Liver (tissue), 8 donors: ENCODE measurements at regions not wholly inside any gene's neighbourhood (a gene's known extent, or its start where the extent isn't known, plus 50 kb on each side); places are given as distances from the start of the nearest gene placed in this dataset.

Source experiments
- DNase-seq: peaks from one replicate; pipeline ENCODE4 v3.0.0-alpha.2; 2017; ENCODE audit warnings: low spot score
- H3K27ac ChIP-seq, 2 donors: one replicate each; pipeline ENCODE4 v1.7.0; 2013; ENCODE audit warnings: inconsistent platforms in 2 of 2, low read length in 2 of 2, control low read depth in 1 of 2, low read depth in 1 of 2, mild to moderate bottlenecking in 1 of 2
- H3K27me3 ChIP-seq, 4 donors: one replicate each; pipeline versions ENCODE4 v1.6.1 to v1.7.0; 2013; ENCODE audit warnings: low read length in 3 of 4, inconsistent platforms in 1 of 4, mild to moderate bottlenecking in 1 of 4, moderate library complexity in 1 of 4; ENCODE audit not compliant: control insufficient read depth in 4 of 4, insufficient read depth in 4 of 4
- H3K36me3 ChIP-seq, 4 donors: one replicate each; pipeline versions ENCODE4 v1.6.1 to v1.7.0; 2013; ENCODE audit warnings: low read length in 3 of 4, mild to moderate bottlenecking in 3 of 4, low read depth in 1 of 4, moderate library complexity in 1 of 4; ENCODE audit not compliant: control insufficient read depth in 4 of 4, insufficient read depth in 3 of 4
- H3K4me1 ChIP-seq, 4 donors: one replicate each; pipeline versions ENCODE4 v1.6.1 to v1.7.0; 2013; ENCODE audit warnings: low read length in 3 of 4, mild to moderate bottlenecking in 3 of 4, moderate library complexity in 1 of 4; ENCODE audit not compliant: control insufficient read depth in 4 of 4, insufficient read depth in 4 of 4
- H3K4me3 ChIP-seq, 3 donors: one replicate each; pipeline versions ENCODE4 v1.6.1 to v1.7.0; 2013; ENCODE audit warnings: low read length in 3 of 3, control low read depth in 1 of 3, low read depth in 1 of 3, mild to moderate bottlenecking in 1 of 3
- H3K9ac ChIP-seq, 2 donors: one replicate each; pipeline ENCODE4 v1.7.0; 2013; ENCODE audit warnings: low read length in 2 of 2, mild to moderate bottlenecking in 2 of 2, moderate library complexity in 2 of 2, control low read depth in 1 of 2, low read depth in 1 of 2
- H3K9me3 ChIP-seq, 4 donors: one replicate each; pipeline versions ENCODE4 v1.6.1 to v1.7.0; 2013; ENCODE audit warnings: low read length in 3 of 4; ENCODE audit not compliant: control insufficient read depth in 4 of 4
- EGR1 ChIP-seq, 2 donors: IDR thresholded peaks; 2 replicates each; pipeline ENCODE4 v1.6.1; 2016 to 2018; ENCODE audit warnings: antibody characterized with exemption in 2 of 2, low read depth in 2 of 2
- FOXA1 ChIP-seq: IDR thresholded peaks from 2 replicates; pipeline ENCODE4 v1.6.1; 2016; ENCODE audit warnings: antibody characterized with exemption
- FOXA2 ChIP-seq: IDR thresholded peaks from 2 replicates; pipeline ENCODE4 v1.6.1; 2016; ENCODE audit warnings: antibody characterized with exemption
- HNF4A ChIP-seq, 2 donors: conservative IDR thresholded peaks; 2 replicates each; pipeline ENCODE4 v1.6.1; 2016; ENCODE audit warnings: antibody characterized with exemption in 2 of 2, mild to moderate bottlenecking in 2 of 2
- HNF4G ChIP-seq: IDR thresholded peaks from 2 replicates; pipeline ENCODE4 v1.6.1; 2016; ENCODE audit warnings: antibody characterized with exemption
- JUND ChIP-seq, 2 donors: IDR thresholded peaks; 2 replicates each; pipeline ENCODE4 v1.6.1; 2016; ENCODE audit warnings: antibody characterized with exemption in 2 of 2
- NR2F2 ChIP-seq: IDR thresholded peaks from 2 replicates; pipeline ENCODE4 v1.6.1; 2016; ENCODE audit warnings: antibody characterized with exemption
- RAD21 ChIP-seq, 2 donors: IDR thresholded peaks; 2 replicates each; pipeline ENCODE4 v1.6.1; 2016; ENCODE audit warnings: antibody characterized with exemption in 2 of 2, mild to moderate bottlenecking in 2 of 2
- RXRA ChIP-seq, 2 donors: IDR thresholded peaks; 2 replicates each; pipeline ENCODE4 v1.6.1; 2017 to 2018; ENCODE audit warnings: antibody characterized with exemption in 2 of 2, mild to moderate bottlenecking in 1 of 2
- SP1 ChIP-seq: IDR thresholded peaks from 2 replicates; pipeline ENCODE4 v1.6.1; 2018; ENCODE audit warnings: antibody characterized with exemption, mild to moderate bottlenecking
- TAF1 ChIP-seq: conservative IDR thresholded peaks from 2 replicates; pipeline ENCODE4 v1.6.1; 2016; ENCODE audit warnings: antibody characterized with exemption, mild to moderate bottlenecking
- YY1 ChIP-seq: IDR thresholded peaks from 2 replicates; pipeline ENCODE4 v1.6.1; 2016; ENCODE audit warnings: antibody characterized with exemption, mild to moderate bottlenecking
- WGBS: extraction: QIAGEN DNeasy Blood & Tissue Kit; methylation state at CpG from one replicate; pipeline ENCODE4 v1.1.7; 2013; 5-methylcytosine and 5-hydroxymethylcytosine counted together
- TF ChIP-seq, protein P1 (sequence below): IDR thresholded peaks from 2 replicates; pipeline ENCODE4 v1.6.1; 2016; ENCODE audit warnings: antibody characterized with exemption
- TF ChIP-seq, protein P2 (sequence below): IDR thresholded peaks from 2 replicates; pipeline ENCODE4 v1.6.1; 2016; ENCODE audit warnings: antibody characterized with exemption, mild to moderate bottlenecking
- TF ChIP-seq, protein P3 (sequence below): IDR thresholded peaks from 2 replicates; pipeline ENCODE4 v1.6.1; 2016; ENCODE audit warnings: antibody characterized with exemption
- TF ChIP-seq, protein P4 (sequence below): fragments of 150-350 bp; IDR thresholded peaks from 2 replicates; pipeline ENCODE4 v1.5.1; 2017; ENCODE audit warnings: improper control_type of control experiment, low read depth, low read length; ENCODE audit not compliant: missing input control
- TF ChIP-seq, protein P5 (sequence below): IDR thresholded peaks from 2 replicates; pipeline ENCODE4 v1.6.1; 2016; ENCODE audit warnings: antibody characterized with exemption
- donor health status: healthy.
- donor health status: healthy.
- donor health status: healthy.
- donor health status: healthy.
- donor health status: healthy.

GRCh38 chr9:17962747-17963146 lies 383.9 kb downstream of the SH3GL2 start:
- WGBS, result 30% methylated on average over 3 of the region's 3 CpGs
- no peak for DNase-seq

DNA sequence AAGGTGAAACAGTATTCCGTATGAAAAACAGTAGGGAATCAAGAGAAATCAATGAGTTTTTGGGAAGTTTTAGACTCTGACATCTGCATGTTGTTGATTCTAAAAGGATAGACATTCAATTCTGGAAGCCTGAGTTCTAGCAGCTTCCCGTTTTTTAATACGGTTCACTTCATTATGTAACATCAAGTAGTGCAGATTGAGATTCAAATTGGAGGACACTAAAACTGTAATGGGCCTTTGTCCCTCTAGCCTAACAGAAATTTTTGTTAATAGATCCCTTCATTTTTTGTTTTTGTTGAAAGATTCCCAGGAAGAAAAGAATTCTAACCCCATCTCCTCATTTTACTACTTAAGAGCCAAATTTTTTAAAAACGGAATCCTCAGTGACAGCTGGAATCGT lies 384.6 kb downstream of the SH3GL2 start:
- Histone ChIP-seq H3K9ac (no peak overlapping the region), H3K9me3 (peaks cover 0 to 2% (median 0%) of the 10 kb centered on the region in 4 donors), H3K36me3 (no peaks in the 10 kb centered on the region), H3K4me1 (peaks cover 0 to 5% (median 0%) of the 10 kb centered on the region in 4 donors), H3K27ac (no peak overlapping the region), H3K4me3 (no peak overlapping the region), H3K27me3 (no peaks in the 10 kb centered on the region)
- TF ChIP-seq, protein P1, sequence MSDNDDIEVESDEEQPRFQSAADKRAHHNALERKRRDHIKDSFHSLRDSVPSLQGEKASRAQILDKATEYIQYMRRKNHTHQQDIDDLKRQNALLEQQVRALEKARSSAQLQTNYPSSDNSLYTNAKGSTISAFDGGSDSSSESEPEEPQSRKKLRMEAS, result no peak
- TF ChIP-seq JUND (IDR thresholded peaks at IDR 0.05) (no peak), HNF4G (no peak), RXRA (IDR thresholded peaks at IDR 0.05) (no peak), SP1 (no peak), RAD21 (IDR thresholded peaks at IDR 0.05) (no peak), FOXA2 (no peak), TAF1 (no peak), HNF4A (conservative IDR thresholded peaks at IDR 0.05) (no peak), FOXA1 (no peak), EGR1 (IDR thresholded peaks at IDR 0.05; ENCODE audit: low read depth in 2 of 2) (no peak), YY1 (no peak)
- TF ChIP-seq, protein P2, sequence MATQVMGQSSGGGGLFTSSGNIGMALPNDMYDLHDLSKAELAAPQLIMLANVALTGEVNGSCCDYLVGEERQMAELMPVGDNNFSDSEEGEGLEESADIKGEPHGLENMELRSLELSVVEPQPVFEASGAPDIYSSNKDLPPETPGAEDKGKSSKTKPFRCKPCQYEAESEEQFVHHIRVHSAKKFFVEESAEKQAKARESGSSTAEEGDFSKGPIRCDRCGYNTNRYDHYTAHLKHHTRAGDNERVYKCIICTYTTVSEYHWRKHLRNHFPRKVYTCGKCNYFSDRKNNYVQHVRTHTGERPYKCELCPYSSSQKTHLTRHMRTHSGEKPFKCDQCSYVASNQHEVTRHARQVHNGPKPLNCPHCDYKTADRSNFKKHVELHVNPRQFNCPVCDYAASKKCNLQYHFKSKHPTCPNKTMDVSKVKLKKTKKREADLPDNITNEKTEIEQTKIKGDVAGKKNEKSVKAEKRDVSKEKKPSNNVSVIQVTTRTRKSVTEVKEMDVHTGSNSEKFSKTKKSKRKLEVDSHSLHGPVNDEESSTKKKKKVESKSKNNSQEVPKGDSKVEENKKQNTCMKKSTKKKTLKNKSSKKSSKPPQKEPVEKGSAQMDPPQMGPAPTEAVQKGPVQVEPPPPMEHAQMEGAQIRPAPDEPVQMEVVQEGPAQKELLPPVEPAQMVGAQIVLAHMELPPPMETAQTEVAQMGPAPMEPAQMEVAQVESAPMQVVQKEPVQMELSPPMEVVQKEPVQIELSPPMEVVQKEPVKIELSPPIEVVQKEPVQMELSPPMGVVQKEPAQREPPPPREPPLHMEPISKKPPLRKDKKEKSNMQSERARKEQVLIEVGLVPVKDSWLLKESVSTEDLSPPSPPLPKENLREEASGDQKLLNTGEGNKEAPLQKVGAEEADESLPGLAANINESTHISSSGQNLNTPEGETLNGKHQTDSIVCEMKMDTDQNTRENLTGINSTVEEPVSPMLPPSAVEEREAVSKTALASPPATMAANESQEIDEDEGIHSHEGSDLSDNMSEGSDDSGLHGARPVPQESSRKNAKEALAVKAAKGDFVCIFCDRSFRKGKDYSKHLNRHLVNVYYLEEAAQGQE, result no peak
- TF ChIP-seq, protein P3, sequence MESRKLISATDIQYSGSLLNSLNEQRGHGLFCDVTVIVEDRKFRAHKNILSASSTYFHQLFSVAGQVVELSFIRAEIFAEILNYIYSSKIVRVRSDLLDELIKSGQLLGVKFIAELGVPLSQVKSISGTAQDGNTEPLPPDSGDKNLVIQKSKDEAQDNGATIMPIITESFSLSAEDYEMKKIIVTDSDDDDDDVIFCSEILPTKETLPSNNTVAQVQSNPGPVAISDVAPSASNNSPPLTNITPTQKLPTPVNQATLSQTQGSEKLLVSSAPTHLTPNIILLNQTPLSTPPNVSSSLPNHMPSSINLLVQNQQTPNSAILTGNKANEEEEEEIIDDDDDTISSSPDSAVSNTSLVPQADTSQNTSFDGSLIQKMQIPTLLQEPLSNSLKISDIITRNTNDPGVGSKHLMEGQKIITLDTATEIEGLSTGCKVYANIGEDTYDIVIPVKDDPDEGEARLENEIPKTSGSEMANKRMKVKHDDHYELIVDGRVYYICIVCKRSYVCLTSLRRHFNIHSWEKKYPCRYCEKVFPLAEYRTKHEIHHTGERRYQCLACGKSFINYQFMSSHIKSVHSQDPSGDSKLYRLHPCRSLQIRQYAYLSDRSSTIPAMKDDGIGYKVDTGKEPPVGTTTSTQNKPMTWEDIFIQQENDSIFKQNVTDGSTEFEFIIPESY, result no peak
- WGBS, result 58% methylated on average over 5 of the region's 5 CpGs
- DNase-seq, result no peak

More at GRCh38 chr9:17962747-17963146, 383.9 kb downstream of the SH3GL2 start:
- H3K36me3 ChIP-seq, result no peaks in the 10 kb centered on the region
- no peak overlapping the region for H3K9ac ChIP-seq
- H3K4me3 ChIP-seq, result no peak overlapping the region
- H3K4me1 ChIP-seq, result peaks cover 0 to 5% (median 0%) of the 10 kb centered on the region in 4 donors
- TF ChIP-seq JUND (IDR thresholded peaks at IDR 0.05) (peak in 1 of 2 donors; percentile 39), YY1 (no peak), RXRA (IDR thresholded peaks at IDR 0.05) (peak in 1 of 2 donors; percentile 13), SP1 (no peak), NR2F2 (no peak), HNF4A (conservative IDR thresholded peaks at IDR 0.05) (peak in 1 of 2 donors; percentile 6), FOXA2 (no peak), HNF4G (no peak), RAD21 (IDR thresholded peaks at IDR 0.05) (no peak)
- TF ChIP-seq, protein P4, sequence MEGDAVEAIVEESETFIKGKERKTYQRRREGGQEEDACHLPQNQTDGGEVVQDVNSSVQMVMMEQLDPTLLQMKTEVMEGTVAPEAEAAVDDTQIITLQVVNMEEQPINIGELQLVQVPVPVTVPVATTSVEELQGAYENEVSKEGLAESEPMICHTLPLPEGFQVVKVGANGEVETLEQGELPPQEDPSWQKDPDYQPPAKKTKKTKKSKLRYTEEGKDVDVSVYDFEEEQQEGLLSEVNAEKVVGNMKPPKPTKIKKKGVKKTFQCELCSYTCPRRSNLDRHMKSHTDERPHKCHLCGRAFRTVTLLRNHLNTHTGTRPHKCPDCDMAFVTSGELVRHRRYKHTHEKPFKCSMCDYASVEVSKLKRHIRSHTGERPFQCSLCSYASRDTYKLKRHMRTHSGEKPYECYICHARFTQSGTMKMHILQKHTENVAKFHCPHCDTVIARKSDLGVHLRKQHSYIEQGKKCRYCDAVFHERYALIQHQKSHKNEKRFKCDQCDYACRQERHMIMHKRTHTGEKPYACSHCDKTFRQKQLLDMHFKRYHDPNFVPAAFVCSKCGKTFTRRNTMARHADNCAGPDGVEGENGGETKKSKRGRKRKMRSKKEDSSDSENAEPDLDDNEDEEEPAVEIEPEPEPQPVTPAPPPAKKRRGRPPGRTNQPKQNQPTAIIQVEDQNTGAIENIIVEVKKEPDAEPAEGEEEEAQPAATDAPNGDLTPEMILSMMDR, result no peak
- TF ChIP-seq, protein P5, sequence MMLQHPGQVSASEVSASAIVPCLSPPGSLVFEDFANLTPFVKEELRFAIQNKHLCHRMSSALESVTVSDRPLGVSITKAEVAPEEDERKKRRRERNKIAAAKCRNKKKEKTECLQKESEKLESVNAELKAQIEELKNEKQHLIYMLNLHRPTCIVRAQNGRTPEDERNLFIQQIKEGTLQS, result no peak
- no peaks in the 10 kb centered on the region for H3K27me3 ChIP-seq
- H3K9me3 ChIP-seq, result peaks cover 0 to 2% (median 0%) of the 10 kb centered on the region in 4 donors
- peak overlapping the region; percentile 7 to 18 for H3K27ac ChIP-seq
